ENCODE measurements at regions not wholly inside any gene's neighbourhood (a gene's known extent, or its start where the extent isn't known, plus 50 kb on each side); places are given as distances from the start of the nearest gene placed in this dataset.

- H3K79me2 ChIP-seq (ENCODE audit: insufficient read depth, low read length): no peaks in the 10 kb centered on the region
- no peak overlapping the region for H3K18ac ChIP-seq (ENCODE audit: insufficient read length, low read depth, low read length)
- Mint-ChIP-seq H3K4me1 (peaks cover 54 to 66% of the 10 kb centered on the region in 2 experiments), H3K27me3 (ENCODE audit: low read depth) (peaks cover 79% of the 10 kb centered on the region), H3K4me3 (peak overlapping the region; percentile 59 to 70), H3K27ac (no peak overlapping the region), H3K36me3 (ENCODE audit: insufficient read depth in 1 of 3, low read depth in 3 of 3) (no peaks in the 10 kb centered on the region), H3K9me3 (no peaks in the 10 kb centered on the region; a peak in 1 of 5 replicates)
- H2BK120ac ChIP-seq (ENCODE audit: low read depth, low read length, poor library complexity, severe bottlenecking): no peak overlapping the region
- H3K9me3 ChIP-seq (ENCODE audit: control insufficient read depth, low read depth, low read length): no peaks in the 10 kb centered on the region
- H3K27me3 ChIP-seq (ENCODE audit: insufficient read depth, low read length): peaks cover 26% of the 10 kb centered on the region
- H4K5ac ChIP-seq (ENCODE audit: insufficient read length, low read depth, low read length): no peak overlapping the region
- no peaks in the 10 kb centered on the region for H3K79me1 ChIP-seq (ENCODE audit: insufficient read depth, low read depth, low read length, poor library complexity, severe bottlenecking)
- H3K23ac ChIP-seq (ENCODE audit: insufficient read length, low read depth, low read length): no peak overlapping the region
- H2BK20ac ChIP-seq (ENCODE audit: low read depth, low read length, poor library complexity, severe bottlenecking): no peak overlapping the region
- no peak for TF ChIP-seq CTCF (conservative IDR thresholded peaks at IDR 0.05)
- H3K23me2 ChIP-seq (ENCODE audit: insufficient read length, low read depth, low read length, poor library complexity, severe bottlenecking): peaks cover 6% of the 10 kb centered on the region
- H3K14ac ChIP-seq (ENCODE audit: insufficient read depth, low read length): no peak overlapping the region
- DNase-seq: no peak
- H3K27ac ChIP-seq (ENCODE audit: insufficient read length, low read depth, low read length): no peak overlapping the region
- H3K4ac ChIP-seq (ENCODE audit: low read depth, low read length): no peak overlapping the region
- no peak overlapping the region for H2BK5ac ChIP-seq (ENCODE audit: insufficient read length, low read length)
- H3K4me1 ChIP-seq (ENCODE audit: insufficient read depth, low read length): peaks cover 12% of the 10 kb centered on the region; the same call in 1 of the 2 replicates
- no peak overlapping the region for H3K56ac ChIP-seq (ENCODE audit: insufficient read length, low read depth, low read length)
- no peak overlapping the region for H3T11ph ChIP-seq (ENCODE audit: low read length)
- H3K4me2 ChIP-seq (ENCODE audit: insufficient read depth, insufficient read length, low read length): peak overlapping the region; percentile 69
- no peak overlapping the region for H4K8ac ChIP-seq (replicated peaks; ENCODE audit: insufficient read length, low read depth, low read length)
- H2BK15ac ChIP-seq (ENCODE audit: low read depth, low read length): no peak overlapping the region
- no CpG with 5 or more reads among the region's 54 CpGs for WGBS (ENCODE audit: extremely low coverage, insufficient read length, low lambda C conversion rate)
- no peaks in the 10 kb centered on the region for H4K20me1 ChIP-seq (ENCODE audit: control insufficient read depth, insufficient read depth, insufficient read length)
- no peak overlapping the region for H4K91ac ChIP-seq (ENCODE audit: insufficient read length, low read depth, low read length)
- no peak overlapping the region for H3K9ac ChIP-seq (ENCODE audit: extremely low read depth, insufficient read length, low read length)
- H2AK5ac ChIP-seq (ENCODE audit: insufficient read length, low read length): no peak overlapping the region
- no peak overlapping the region for H2AFZ ChIP-seq (ENCODE audit: low read length)
- H2BK12ac ChIP-seq (ENCODE audit: insufficient read length, low read depth, low read length): no peak overlapping the region
Measured at GRCh38 chr10:101284101-101284743, 55.0 kb upstream of the LBX1 start.
